CD14-positive monocyte (primary cell): ENCODE measurements at regions not wholly inside any gene's neighbourhood (a gene's known extent, or its start where the extent isn't known, plus 50 kb on each side); places are given as distances from the start of the nearest gene placed in this dataset.

Experiments
- DNase-seq, 3 donors: peaks; one replicate each; pipeline ENCODE4 v3.0.0-alpha.2; 2011 to 2022
- H2AFZ ChIP-seq: 2 replicates; pipeline ENCODE4 v1.6.0; 2012; ENCODE audit warnings: mild to moderate bottlenecking, low read depth, low read length, inconsistent platforms; ENCODE audit not compliant: insufficient read depth, poor library complexity, severe bottlenecking
- H3K27ac ChIP-seq, 2 donors: 1 replicate in 1 of 2; 2 replicates in 1 of 2; pipeline ENCODE4 v1.5.1; 2012 to 2013; ENCODE audit warnings: low read length in 2 of 2, control low read depth in 1 of 2, inconsistent platforms in 1 of 2, low read depth in 1 of 2, mild to moderate bottlenecking in 1 of 2
- H3K27me3 ChIP-seq, 2 donors: one replicate each; pipeline versions ENCODE4 v1.6.0 to v1.6.1; 2011 to 2013; ENCODE audit warnings: low read length in 2 of 2; ENCODE audit not compliant: control insufficient read depth in 2 of 2, insufficient read depth in 2 of 2
- H3K36me3 ChIP-seq, 2 donors: replicated peaks in 1 of 2; 1 replicate in 1 of 2; 2 replicates in 1 of 2; pipeline versions ENCODE4 v1.5.1 to v1.6.1; 2012 to 2013; ENCODE audit warnings: low read length in 2 of 2, control low read depth in 1 of 2, inconsistent platforms in 1 of 2, mild to moderate bottlenecking in 1 of 2; ENCODE audit not compliant: insufficient read depth in 2 of 2, control insufficient read depth in 1 of 2
- H3K4me1 ChIP-seq, 2 donors: 1 replicate in 1 of 2; 2 replicates in 1 of 2; pipeline versions ENCODE4 v1.5.1 to v1.6.1; 2012 to 2013; ENCODE audit warnings: low read length in 2 of 2, control low read depth in 1 of 2, inconsistent platforms in 1 of 2, mild to moderate bottlenecking in 1 of 2, moderate library complexity in 1 of 2; ENCODE audit not compliant: insufficient read depth in 2 of 2, control insufficient read depth in 1 of 2
- H3K4me2 ChIP-seq: replicated peaks from 2 replicates; pipeline ENCODE3; 2012; ENCODE audit warnings: low read length, moderate library complexity, mild to moderate bottlenecking; ENCODE audit not compliant: poor library complexity, severe bottlenecking; ENCODE audit errors: extremely low read depth
- H3K4me3 ChIP-seq, 3 experiments: fragments of 200-600 bp in 1 of 3; sonication (generic) in 1 of 3; replicated peaks in 1 of 3; 1 replicate in 2 of 3; 2 replicates in 1 of 3; pipeline ENCODE4 v1.5.1; 2011 to 2013; ENCODE audit warnings: low read length in 3 of 3, mild to moderate bottlenecking in 3 of 3, control low read depth in 2 of 3, low read depth in 2 of 3, inconsistent platforms in 1 of 3, moderate library complexity in 1 of 3
- H3K79me2 ChIP-seq: 2 replicates; pipeline ENCODE4 v1.6.0; 2012; ENCODE audit warnings: mild to moderate bottlenecking, control low read depth, inconsistent platforms, low read length, moderate library complexity; ENCODE audit not compliant: insufficient read depth
- H3K9ac ChIP-seq: 2 replicates; pipeline ENCODE4 v1.6.0; 2017; ENCODE audit warnings: low read length, mild to moderate bottlenecking; ENCODE audit not compliant: insufficient read depth, poor library complexity, severe bottlenecking
- H3K9me3 ChIP-seq, 2 donors: replicated peaks in 1 of 2; 1 replicate in 1 of 2; 2 replicates in 1 of 2; pipeline versions ENCODE4 v1.5.1 to v1.6.1; 2012 to 2013; ENCODE audit warnings: low read length in 2 of 2, control low read depth in 1 of 2; ENCODE audit not compliant: control insufficient read depth in 1 of 2, insufficient read depth in 1 of 2
- H4K20me1 ChIP-seq: 2 replicates; pipeline ENCODE4 v1.6.0; 2012; ENCODE audit warnings: mild to moderate bottlenecking, low read length, control low read depth, moderate library complexity; ENCODE audit not compliant: insufficient read depth
- H3K27ac Mint-ChIP-seq, 7 donors: one replicate each; pipeline ENCODE4 v1.8.0; 2020; ENCODE audit warnings: mild to moderate bottlenecking in 7 of 7, mixed read lengths in 7 of 7, moderate library complexity in 6 of 7, inconsistent platforms in 2 of 7
- H3K27me3 Mint-ChIP-seq, 3 donors: one replicate each; pipeline ENCODE4 v1.8.0; 2021 to 2022; ENCODE audit warnings: low read depth in 3 of 3, mild to moderate bottlenecking in 3 of 3, mixed read lengths in 3 of 3, moderate library complexity in 3 of 3, inconsistent platforms in 1 of 3
- H3K36me3 Mint-ChIP-seq, 2 donors: one replicate each; pipeline ENCODE4 v1.8.0; 2020; ENCODE audit warnings: mixed read lengths in 2 of 2, inconsistent platforms in 1 of 2, mild to moderate bottlenecking in 1 of 2
- H3K4me1 Mint-ChIP-seq: one replicate; pipeline ENCODE4 v1.8.0; 2020; ENCODE audit warnings: mild to moderate bottlenecking, mixed read lengths
- H3K4me3 Mint-ChIP-seq, 2 donors: one replicate each; pipeline ENCODE4 v1.8.0; 2020; ENCODE audit warnings: mild to moderate bottlenecking in 2 of 2, mixed read lengths in 2 of 2, moderate library complexity in 1 of 2
- H3K9me3 Mint-ChIP-seq, 7 donors: one replicate each; pipeline ENCODE4 v1.8.0; 2020 to 2022; ENCODE audit warnings: mixed read lengths in 7 of 7, mild to moderate bottlenecking in 6 of 7, moderate library complexity in 6 of 7, inconsistent platforms in 2 of 7
- WGBS: methylation state at CpG from one replicate; pipeline ENCODE4 v1.1.5; 2013; ENCODE audit warnings: missing lambda C conversion rate; ENCODE audit not compliant: insufficient coverage; 5-methylcytosine and 5-hydroxymethylcytosine counted together
- intact Hi-C, 2 donors: fragments of 100-400 bp; cut with micrococcal nuclease; formaldehyde crosslinking; loops; one replicate each; pipeline versions ENCODE4 v1.15.0 to v1.15.1; 2023
- TF ChIP-seq, protein P1 (sequence below): fragments of 200-600 bp; IDR thresholded peaks from one replicate; pipeline ENCODE4 v1.8.0; 2022; ENCODE audit warnings: antibody characterized with exemption, mild to moderate bottlenecking

DNA sequence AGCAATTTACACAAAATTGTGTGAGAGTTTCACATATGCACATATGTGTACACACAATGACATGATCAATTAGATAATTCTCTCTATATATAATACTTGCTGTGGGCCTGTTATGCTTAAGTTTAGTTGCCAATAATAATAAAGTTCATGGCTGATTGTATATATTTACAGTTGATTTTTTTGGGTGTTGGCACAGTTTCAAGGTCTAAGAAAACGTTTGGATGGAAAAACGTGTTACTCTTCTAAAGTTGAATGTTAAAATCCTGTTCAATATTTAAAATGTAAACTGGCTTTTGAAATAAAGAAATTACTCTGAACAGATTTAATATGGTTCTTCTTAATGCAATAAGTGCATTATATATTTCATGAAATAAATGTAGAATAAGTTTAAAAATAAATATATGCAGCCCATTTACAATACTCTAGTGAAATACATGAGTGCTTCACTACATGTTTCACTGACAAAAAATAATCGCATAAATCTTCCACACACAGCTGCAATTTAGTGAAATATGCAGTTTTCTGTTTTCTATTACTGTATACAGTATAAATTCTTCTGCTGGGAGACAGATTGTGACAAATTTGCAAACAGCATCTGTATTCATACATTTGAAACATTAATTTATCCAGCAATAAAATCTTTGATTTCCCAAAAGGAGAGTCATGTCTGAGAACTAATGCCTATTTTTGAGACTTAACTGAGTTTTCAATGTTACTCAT lies 586.9 kb upstream of the KLHL1 start:
- Mint-ChIP-seq H3K27me3 (no peaks in the 10 kb centered on the region), H3K4me1 (no peaks in the 10 kb centered on the region), H3K36me3 (no peaks in the 10 kb centered on the region), H3K27ac (no peak overlapping the region), H3K4me3 (no peak overlapping the region), H3K9me3 (peaks cover 0 to 6% (median 5%) of the 10 kb centered on the region in 7 donors)
- Histone ChIP-seq H3K4me3 (no peak overlapping the region), H3K9me3 (no peaks in the 10 kb centered on the region), H2AFZ (no peak overlapping the region), H3K27ac (no peak overlapping the region), H3K9ac (no peak overlapping the region), H3K79me2 (no peaks in the 10 kb centered on the region), H3K4me1 (no peaks in the 10 kb centered on the region), H3K36me3 (no peaks in the 10 kb centered on the region), H3K4me2 (no peak overlapping the region), H3K27me3 (no peaks in the 10 kb centered on the region), H4K20me1 (no peaks in the 10 kb centered on the region)
- no peak for DNase-seq
- WGBS, result no CpG with 5 or more reads among the region's 3 CpGs
- TF ChIP-seq, protein P1, sequence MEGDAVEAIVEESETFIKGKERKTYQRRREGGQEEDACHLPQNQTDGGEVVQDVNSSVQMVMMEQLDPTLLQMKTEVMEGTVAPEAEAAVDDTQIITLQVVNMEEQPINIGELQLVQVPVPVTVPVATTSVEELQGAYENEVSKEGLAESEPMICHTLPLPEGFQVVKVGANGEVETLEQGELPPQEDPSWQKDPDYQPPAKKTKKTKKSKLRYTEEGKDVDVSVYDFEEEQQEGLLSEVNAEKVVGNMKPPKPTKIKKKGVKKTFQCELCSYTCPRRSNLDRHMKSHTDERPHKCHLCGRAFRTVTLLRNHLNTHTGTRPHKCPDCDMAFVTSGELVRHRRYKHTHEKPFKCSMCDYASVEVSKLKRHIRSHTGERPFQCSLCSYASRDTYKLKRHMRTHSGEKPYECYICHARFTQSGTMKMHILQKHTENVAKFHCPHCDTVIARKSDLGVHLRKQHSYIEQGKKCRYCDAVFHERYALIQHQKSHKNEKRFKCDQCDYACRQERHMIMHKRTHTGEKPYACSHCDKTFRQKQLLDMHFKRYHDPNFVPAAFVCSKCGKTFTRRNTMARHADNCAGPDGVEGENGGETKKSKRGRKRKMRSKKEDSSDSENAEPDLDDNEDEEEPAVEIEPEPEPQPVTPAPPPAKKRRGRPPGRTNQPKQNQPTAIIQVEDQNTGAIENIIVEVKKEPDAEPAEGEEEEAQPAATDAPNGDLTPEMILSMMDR, result no peak
- intact Hi-C loops, result no loop called here

DNA sequence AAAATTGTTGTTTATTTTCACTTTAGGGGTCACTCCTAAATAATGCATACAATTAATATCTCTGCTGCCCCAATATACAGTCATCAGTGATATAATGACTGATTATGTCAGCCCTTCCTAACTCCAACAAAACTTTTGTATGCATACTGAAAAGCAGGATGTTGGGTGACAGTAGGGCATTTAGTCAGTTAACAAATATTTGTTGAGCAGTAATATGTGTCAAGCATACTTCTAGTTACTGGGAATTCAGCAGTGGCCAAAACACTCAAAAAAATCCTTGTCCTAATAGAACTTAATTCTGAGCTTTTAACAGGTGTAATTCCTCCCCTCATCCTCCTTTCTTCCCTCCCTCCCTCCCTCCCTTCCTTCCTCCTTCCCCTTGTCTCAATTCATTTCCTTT lies 560.7 kb upstream of the KLHL1 start:
- intact Hi-C loops, result no loop called here
- H3K27me3 ChIP-seq, result no peaks in the 10 kb centered on the region
- H2AFZ ChIP-seq, result no peak overlapping the region
- H3K27ac ChIP-seq, result no peak overlapping the region
- H3K9me3 ChIP-seq, result peaks cover 0 to 10% of the 10 kb centered on the region in 2 donors
- Mint-ChIP-seq H3K27me3 (no peaks in the 10 kb centered on the region), H3K9me3 (peaks cover 0 to 6% (median 4%) of the 10 kb centered on the region in 7 donors), H3K36me3 (no peaks in the 10 kb centered on the region), H3K27ac (no peak overlapping the region), H3K4me3 (no peak overlapping the region), H3K4me1 (no peaks in the 10 kb centered on the region)
- no peak overlapping the region for H3K4me3 ChIP-seq
- no peaks in the 10 kb centered on the region for H3K36me3 ChIP-seq
- no peak for DNase-seq
- H3K9ac ChIP-seq, result no peak overlapping the region
- no peaks in the 10 kb centered on the region for H4K20me1 ChIP-seq
- TF ChIP-seq, protein P1, result no peak
- H3K4me1 ChIP-seq, result no peaks in the 10 kb centered on the region
- H3K79me2 ChIP-seq, result no peaks in the 10 kb centered on the region
- H3K4me2 ChIP-seq, result no peak overlapping the region
